Liver (tissue), 3 donors: ENCODE measurements at regions not wholly inside any gene's neighbourhood (a gene's known extent, or its start where the extent isn't known, plus 50 kb on each side); places are given as distances from the start of the nearest gene placed in this dataset.

Experiments
- EGR1 ChIP-seq, 2 donors: IDR thresholded peaks; 2 replicates each; pipeline ENCODE4 v1.6.1; 2016 to 2018; ENCODE audit warnings: antibody characterized with exemption in 2 of 2, low read depth in 2 of 2
- YY1 ChIP-seq: IDR thresholded peaks from 2 replicates; pipeline ENCODE4 v1.6.1; 2016; ENCODE audit warnings: antibody characterized with exemption, mild to moderate bottlenecking
- TF ChIP-seq, protein P1 (sequence below): fragments of 150-350 bp; IDR thresholded peaks from 2 replicates; pipeline ENCODE4 v1.5.1; 2017; ENCODE audit warnings: improper control_type of control experiment, low read depth, low read length; ENCODE audit not compliant: missing input control
- donor health status: healthy.
- donor health status: healthy.

DNA sequence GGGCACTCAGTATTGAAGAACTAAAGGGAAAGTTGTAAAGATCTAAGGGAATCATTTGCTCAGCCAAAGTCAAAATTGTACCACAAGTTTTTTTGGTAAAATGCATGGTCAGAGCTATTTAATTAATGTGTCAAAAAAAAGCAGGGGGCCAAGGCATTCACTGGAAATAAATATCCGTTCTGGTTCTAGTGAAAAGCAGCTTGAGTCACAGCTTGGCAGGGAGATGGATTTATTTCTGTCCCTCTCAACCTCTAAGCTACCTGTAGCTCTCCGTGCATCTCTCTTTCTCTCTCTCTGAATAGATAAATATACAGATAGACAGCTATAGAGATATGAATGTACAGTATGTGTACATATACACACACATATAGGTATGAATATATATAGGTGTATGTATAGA is 554.4 kb upstream of the TMEM132C start:
- TF ChIP-seq, protein P1, sequence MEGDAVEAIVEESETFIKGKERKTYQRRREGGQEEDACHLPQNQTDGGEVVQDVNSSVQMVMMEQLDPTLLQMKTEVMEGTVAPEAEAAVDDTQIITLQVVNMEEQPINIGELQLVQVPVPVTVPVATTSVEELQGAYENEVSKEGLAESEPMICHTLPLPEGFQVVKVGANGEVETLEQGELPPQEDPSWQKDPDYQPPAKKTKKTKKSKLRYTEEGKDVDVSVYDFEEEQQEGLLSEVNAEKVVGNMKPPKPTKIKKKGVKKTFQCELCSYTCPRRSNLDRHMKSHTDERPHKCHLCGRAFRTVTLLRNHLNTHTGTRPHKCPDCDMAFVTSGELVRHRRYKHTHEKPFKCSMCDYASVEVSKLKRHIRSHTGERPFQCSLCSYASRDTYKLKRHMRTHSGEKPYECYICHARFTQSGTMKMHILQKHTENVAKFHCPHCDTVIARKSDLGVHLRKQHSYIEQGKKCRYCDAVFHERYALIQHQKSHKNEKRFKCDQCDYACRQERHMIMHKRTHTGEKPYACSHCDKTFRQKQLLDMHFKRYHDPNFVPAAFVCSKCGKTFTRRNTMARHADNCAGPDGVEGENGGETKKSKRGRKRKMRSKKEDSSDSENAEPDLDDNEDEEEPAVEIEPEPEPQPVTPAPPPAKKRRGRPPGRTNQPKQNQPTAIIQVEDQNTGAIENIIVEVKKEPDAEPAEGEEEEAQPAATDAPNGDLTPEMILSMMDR, result no peak
- no peak for TF ChIP-seq YY1
- no peak for TF ChIP-seq EGR1 (IDR thresholded peaks at IDR 0.05; ENCODE audit: low read depth in 2 of 2)
